ENCODE measurements at regions not wholly inside any gene's neighbourhood (a gene's known extent, or its start where the extent isn't known, plus 50 kb on each side); places are given as distances from the start of the nearest gene placed in this dataset.

- in situ Hi-C loops (cut with MboI; ENCODE audit: low sequenced_read_pairs, unreplicated experiment): no loop called here
- DNase-seq (ENCODE audit: low spot score): no peak
- TF ChIP-seq CTCF (IDR thresholded peaks at IDR 0.05; ENCODE audit: borderline replicate concordance, control extremely low read depth, extremely low read depth, insufficient read depth, missing control alignments): no peak
These were observed 116.4 kb upstream of the MGMT start for GRCh38 chr10:129350690-129351089.

GRCh38 chr10:129353101-129353500 is 113.9 kb upstream of the MGMT start:
- in situ Hi-C loops (cut with MboI; ENCODE audit: low sequenced_read_pairs, unreplicated experiment): no loop called here
- TF ChIP-seq CTCF (IDR thresholded peaks at IDR 0.05; ENCODE audit: borderline replicate concordance, control extremely low read depth, extremely low read depth, insufficient read depth, missing control alignments): no peak
- no peak for DNase-seq (ENCODE audit: low spot score)

GRCh38 chr10:129360046-129360445 is 107.0 kb upstream of the MGMT start:
- TF ChIP-seq CTCF (IDR thresholded peaks at IDR 0.05; ENCODE audit: borderline replicate concordance, control extremely low read depth, extremely low read depth, insufficient read depth, missing control alignments): no peak

GRCh38 chr10:129361676-129362376 is 105.2 kb upstream of the MGMT start:
- DNase-seq (ENCODE audit: low spot score): no peak
- TF ChIP-seq CTCF (IDR thresholded peaks at IDR 0.05; ENCODE audit: borderline replicate concordance, control extremely low read depth, extremely low read depth, insufficient read depth, missing control alignments): no peak
- in situ Hi-C loops (cut with MboI; ENCODE audit: low sequenced_read_pairs, unreplicated experiment): no loop called here

More at GRCh38 chr10:129360046-129360445, 107.0 kb upstream of the MGMT start:
- in situ Hi-C loops (cut with MboI; ENCODE audit: low sequenced_read_pairs, unreplicated experiment): no loop called here
- DNase-seq (ENCODE audit: low spot score): no peak

- TF ChIP-seq CTCF (IDR thresholded peaks at IDR 0.05; ENCODE audit: borderline replicate concordance, control extremely low read depth, extremely low read depth, insufficient read depth, missing control alignments): no peak
- in situ Hi-C loops (cut with MboI; ENCODE audit: low sequenced_read_pairs, unreplicated experiment): no loop called here
- no peak for DNase-seq (ENCODE audit: low spot score)
These were observed 102.1 kb upstream of the MGMT start for GRCh38 chr10:129364949-129365348.

- in situ Hi-C loops (cut with MboI; ENCODE audit: low sequenced_read_pairs, unreplicated experiment): no loop called here
- no peak for TF ChIP-seq CTCF (IDR thresholded peaks at IDR 0.05; ENCODE audit: borderline replicate concordance, control extremely low read depth, extremely low read depth, insufficient read depth, missing control alignments)
- DNase-seq (ENCODE audit: low spot score): no peak
These were observed 101.2 kb upstream of the MGMT start for GRCh38 chr10:129365767-129366402.
